GM11168 (cell line): ENCODE measurements at regions not wholly inside any gene's neighbourhood (a gene's known extent, or its start where the extent isn't known, plus 50 kb on each side); places are given as distances from the start of the nearest gene placed in this dataset.

ENCODE experiments used
- in situ Hi-C: fragments of 300-500 bp; cut with MboI; formaldehyde crosslinking; loops from one replicate; pipeline ENCODE4 v1.12.0; 2022; ENCODE audit warnings: low sequenced_read_pairs; ENCODE audit not compliant: unreplicated experiment

GRCh38 chr2:145845207-145845894, 1325.4 kb upstream of the ZEB2 start:
- in situ Hi-C loops: no loop called here

DNA sequence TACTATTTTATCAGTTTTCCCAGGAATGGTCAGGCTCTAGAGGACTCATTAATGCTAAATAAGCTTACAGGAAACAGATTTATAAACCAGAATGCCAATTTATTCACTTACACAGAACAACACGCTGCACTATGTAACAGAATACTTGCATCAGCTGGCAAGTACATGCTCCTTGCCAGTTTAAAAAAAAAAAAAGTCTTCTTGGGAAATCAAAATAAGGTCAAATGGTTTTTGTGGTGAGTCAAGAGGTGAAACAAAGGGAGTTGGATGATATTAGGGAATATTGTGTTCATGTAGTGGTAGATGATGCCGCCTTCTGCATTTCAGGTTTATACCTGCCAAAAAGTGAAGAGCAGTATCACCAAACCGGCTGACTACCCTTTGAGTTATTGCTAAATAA, 1322.1 kb upstream of the ZEB2 start:
- in situ Hi-C loops: no loop called here

DNA sequence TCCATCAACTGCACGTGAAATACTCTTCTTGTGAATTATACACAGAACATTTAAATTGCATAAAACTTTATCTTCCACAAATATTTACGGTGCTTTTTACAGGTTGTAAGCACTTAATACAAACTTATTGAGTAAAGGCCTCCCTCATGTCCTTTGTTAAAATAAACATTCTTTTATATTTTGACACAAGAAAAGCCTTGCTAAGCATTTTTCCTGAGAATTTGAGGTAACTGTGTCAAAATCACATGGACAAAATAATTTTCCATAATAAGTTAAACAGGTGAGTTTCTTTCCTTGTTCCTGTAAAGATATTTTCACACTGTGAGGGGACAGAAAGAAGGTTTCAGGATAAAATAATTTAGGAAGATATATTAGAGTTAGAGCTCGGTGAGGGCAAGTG, 1317.1 kb upstream of the ZEB2 start:
- in situ Hi-C loops: no loop called here

DNA sequence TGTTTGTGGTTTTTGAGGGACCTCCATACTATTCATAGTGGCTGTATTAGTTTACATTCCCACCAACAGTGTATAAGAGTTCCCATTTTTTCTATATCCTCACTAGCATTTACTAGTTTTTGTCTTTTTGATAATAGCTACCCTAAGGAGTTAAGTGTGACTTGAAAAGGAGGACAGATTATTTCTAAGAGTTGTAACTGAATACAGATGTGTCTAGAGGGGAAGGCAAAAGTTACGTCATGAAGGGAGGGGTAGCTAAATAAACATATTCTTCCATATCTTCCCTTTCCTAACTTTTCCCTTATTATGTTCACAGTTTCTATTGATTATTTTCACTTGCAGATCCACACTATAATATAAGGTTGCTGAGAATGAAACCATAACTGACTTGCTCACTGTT, 1315.7 kb upstream of the ZEB2 start:
- in situ Hi-C loops: no loop called here

DNA sequence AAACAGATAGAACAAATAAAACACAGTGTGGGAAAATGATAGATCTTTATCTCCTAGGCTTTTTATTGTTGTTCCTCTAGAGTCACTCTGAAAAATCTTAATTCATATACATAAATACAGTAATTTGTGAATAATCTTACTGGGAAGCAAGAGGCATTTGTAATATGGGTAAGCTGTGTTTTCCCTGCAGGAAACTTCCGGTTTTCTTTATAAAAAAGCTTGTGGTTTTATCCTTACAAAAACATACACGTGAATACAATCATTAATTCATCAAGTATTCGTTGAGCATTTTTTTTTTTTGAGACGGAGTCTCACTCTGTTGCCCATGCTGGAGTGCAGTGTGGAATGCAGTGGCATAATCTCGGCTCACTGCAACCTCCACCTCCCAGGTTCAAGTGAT, 1312.8 kb upstream of the ZEB2 start:
- in situ Hi-C loops: no loop called here

DNA sequence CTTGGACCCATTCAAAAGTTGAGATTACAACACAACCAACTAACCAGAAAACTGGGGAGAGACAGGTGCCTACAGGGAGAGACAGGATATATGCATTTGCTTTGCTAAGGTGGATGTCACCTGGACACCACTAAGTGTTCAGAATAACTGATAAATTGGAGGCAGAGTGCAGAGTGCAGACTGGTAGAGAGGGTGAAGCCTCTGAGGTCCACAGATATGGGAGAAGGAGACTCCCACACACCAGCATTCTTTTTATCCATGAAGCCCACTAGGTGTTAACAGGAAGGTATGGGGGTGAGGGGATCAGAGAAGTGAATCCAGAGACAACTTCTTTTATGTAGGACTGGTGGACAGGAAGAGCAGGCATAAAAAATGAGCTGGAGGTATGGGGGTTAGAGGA, 1310.0 kb upstream of the ZEB2 start:
- in situ Hi-C loops: no loop called here

GRCh38 chr2:145827235-145827634, 1307.3 kb upstream of the ZEB2 start:
- in situ Hi-C loops: no loop called here

- in situ Hi-C loops: no loop called here
Observed at GRCh38 chr2:145824384-145824783, 1304.5 kb upstream of the ZEB2 start.

GRCh38 chr2:145822892-145823534, 1303.1 kb upstream of the ZEB2 start:
- in situ Hi-C loops: no loop called here

DNA sequence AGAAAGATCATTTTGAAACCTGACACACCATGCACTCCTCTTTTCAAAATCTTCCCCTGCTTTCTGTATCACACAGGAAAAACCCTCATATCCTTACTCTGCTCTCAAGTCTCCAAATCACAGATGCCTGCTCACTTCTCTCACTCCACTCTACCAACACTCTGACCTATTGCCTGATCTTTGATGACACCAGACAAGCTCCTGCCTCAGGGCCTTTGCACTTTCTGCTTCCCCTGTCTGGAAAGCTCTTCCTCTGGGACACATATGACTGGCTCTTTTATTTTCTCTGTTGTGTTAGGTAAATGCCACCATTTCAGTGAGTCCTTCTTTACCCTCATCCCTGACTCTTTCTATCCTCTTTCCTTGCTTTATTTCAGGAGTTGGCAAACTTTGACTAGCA, 1300.7 kb upstream of the ZEB2 start:
- in situ Hi-C loops: no loop called here

- in situ Hi-C loops: no loop called here
Observed at GRCh38 chr2:145818890-145819504, 1299.1 kb upstream of the ZEB2 start.

- in situ Hi-C loops: no loop called here
Observed at GRCh38 chr2:145815933-145816332, 1296.0 kb upstream of the ZEB2 start.

GRCh38 chr2:145813481-145813880, 1293.6 kb upstream of the ZEB2 start:
- in situ Hi-C loops: no loop called here

DNA sequence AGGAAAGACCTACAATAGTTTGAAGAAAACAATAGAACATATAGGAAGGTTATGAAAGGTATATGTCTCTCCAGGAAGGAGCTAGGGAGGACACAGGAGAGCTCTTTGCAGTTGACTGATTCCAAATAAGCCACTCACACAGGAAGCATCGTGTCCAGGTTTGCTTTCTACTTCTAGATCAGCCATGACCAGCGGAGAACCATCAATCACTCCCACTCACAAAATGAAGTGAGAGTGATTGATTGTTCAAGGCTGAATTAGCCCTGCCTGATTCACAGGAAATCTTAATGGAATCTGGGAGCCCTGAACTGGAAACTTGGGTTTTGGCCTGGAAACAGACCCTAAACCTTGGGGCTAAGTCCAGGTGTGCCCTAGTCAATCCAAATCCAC, 1292.2 kb upstream of the ZEB2 start:
- in situ Hi-C loops: no loop called here

- in situ Hi-C loops: no loop called here
Observed at GRCh38 chr2:145811276-145812164, 1291.6 kb upstream of the ZEB2 start.

DNA sequence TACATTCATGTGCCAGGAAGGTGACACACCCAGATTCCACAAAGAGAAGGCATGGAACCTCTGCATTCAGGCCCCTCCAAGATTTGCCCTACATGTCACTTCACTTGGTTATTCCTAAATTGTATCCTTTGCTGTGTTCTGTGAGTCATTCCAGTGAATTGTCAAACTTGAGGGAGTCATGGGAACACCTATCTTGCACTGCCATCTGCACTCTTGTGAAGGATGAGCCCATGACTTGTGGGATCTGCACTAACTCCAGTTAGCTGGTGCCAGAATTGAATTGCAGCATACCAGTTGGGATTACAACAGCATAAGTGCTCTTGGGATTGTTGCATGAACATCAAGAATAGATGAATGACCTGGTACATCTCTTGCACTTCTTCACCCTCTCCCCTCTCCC, 1288.0 kb upstream of the ZEB2 start:
- in situ Hi-C loops: no loop called here

- in situ Hi-C loops: no loop called here
Observed at GRCh38 chr2:145807554-145807953, 1287.6 kb upstream of the ZEB2 start.

DNA sequence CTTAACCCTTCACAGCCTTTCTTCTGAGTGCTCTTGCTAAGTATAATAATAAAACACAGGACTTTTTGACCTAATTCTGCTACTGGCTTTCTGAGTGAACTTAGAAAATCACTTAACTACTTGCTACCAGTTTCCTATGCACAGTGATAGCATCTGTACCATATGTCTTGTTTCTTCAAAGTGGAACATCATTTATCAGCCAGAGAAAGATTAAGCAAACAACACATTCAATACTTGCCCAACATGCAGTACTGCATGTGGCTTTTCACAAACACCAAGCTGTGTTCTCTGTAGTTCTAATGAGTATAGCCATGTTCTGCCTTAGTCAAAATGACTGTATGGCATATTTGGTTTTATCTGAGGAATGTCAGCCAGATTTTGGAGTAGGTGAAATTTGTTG, 1286.6 kb upstream of the ZEB2 start:
- in situ Hi-C loops: no loop called here

GRCh38 chr2:145802133-145802532, 1282.2 kb upstream of the ZEB2 start:
- in situ Hi-C loops: no loop called here

GRCh38 chr2:145801210-145801609, 1281.3 kb upstream of the ZEB2 start:
- in situ Hi-C loops: no loop called here
